ENCODE measurements at regions not wholly inside any gene's neighbourhood (a gene's known extent, or its start where the extent isn't known, plus 50 kb on each side); places are given as distances from the start of the nearest gene placed in this dataset.

DNA sequence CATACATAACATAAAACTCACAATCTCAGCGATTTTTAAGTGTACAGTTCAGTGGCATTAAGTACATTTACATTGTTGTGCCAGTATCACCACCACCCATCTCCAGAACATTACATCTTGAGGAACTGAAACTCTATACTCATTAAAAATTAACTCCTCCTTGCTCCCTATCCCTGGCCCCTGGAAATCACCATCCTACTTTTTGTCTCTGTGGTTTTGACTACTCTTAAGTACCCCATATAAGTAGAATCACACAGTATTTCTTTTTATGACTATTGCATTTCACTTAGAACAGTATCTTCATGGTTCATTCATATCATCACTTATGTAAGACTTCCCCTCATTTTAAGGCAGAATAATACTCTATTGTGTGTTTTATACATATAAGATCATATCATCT lies 1108.1 kb downstream of the GRIK2 start:
- Mint-ChIP-seq H3K27ac (no peak overlapping the region), H3K27me3 (no peaks in the 10 kb centered on the region), H3K4me1 (no peaks in the 10 kb centered on the region), H3K36me3 (ENCODE audit: low read depth) (no peaks in the 10 kb centered on the region), H3K9me3 (no peaks in the 10 kb centered on the region), H3K4me3 (no peak overlapping the region)
- DNase-seq = no peak
- intact Hi-C loops (cut with micrococcal nuclease) = no loop called here

DNA sequence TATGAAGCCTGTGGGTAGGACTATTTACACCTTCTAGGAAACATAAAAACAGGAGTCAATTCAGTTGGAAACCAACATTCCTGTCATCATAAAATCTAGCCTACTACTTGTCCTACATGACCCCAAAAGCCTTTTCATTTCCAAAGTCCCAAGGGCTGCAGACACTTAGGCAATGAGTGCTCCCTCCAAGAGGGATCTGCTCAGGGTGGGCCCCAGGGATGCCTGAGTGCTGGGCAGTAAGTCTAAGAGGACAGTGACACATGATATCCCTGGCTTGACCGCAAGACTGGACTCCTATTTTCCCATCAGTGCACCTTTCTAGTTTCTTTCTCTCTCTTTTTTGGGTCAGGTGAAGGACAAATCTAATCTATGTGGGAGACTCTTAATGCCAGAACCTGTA lies 1101.3 kb downstream of the GRIK2 start:
- Mint-ChIP-seq H3K27ac (no peak overlapping the region), H3K4me1 (no peaks in the 10 kb centered on the region), H3K27me3 (no peaks in the 10 kb centered on the region), H3K9me3 (no peaks in the 10 kb centered on the region), H3K36me3 (ENCODE audit: low read depth) (no peaks in the 10 kb centered on the region), H3K4me3 (no peak overlapping the region)
- intact Hi-C loops (cut with micrococcal nuclease) = no loop called here
- no peak for DNase-seq

DNA sequence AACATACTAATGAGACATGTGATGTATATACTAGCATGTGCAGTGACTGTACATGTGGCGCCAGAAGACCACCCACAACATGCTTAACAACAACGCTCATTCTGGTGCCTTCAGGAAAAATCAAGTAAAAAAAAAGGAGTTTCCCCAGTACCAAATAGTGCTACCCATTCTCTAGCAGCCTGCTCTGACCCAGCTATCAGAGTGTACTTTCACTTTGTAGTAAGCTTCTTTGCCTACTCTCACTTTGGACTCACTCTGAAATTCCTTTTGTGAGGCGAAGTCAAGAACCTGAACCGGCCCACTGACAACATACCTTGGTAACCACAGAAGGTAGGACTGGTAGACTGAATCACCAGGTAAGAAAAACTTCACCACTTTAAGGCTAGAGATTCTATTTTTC lies 1100.0 kb downstream of the GRIK2 start:
- intact Hi-C loops (cut with micrococcal nuclease) = no loop called here
- Mint-ChIP-seq H3K27ac (no peak overlapping the region), H3K4me1 (no peaks in the 10 kb centered on the region), H3K9me3 (no peaks in the 10 kb centered on the region), H3K4me3 (no peak overlapping the region), H3K27me3 (no peaks in the 10 kb centered on the region), H3K36me3 (ENCODE audit: low read depth) (no peaks in the 10 kb centered on the region)
- DNase-seq = no peak

DNA sequence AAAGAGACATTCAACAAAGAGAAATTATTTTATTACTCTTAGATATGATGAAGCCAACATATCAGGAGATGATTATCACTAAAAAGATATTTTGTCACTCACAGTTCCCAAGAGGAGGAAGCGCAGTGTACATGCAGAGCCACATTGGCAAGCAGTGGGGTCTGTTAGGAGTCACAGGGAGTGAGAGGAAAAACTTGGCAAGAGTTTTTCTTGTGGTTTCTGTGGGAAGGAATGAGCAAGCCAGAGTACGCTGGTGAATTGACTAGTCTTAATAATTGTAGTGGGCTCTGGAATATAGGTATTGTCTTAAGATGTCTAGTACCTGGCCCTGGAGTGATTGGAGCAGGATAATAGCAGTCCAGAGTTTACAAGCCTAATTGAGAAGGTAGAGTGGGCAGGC lies 1095.2 kb downstream of the GRIK2 start:
- no peak for DNase-seq
- no peaks in the 10 kb centered on the region for H3K9me3 Mint-ChIP-seq
- no peaks in the 10 kb centered on the region for H3K4me1 Mint-ChIP-seq
- H3K27ac Mint-ChIP-seq = no peak overlapping the region
- no peaks in the 10 kb centered on the region for H3K27me3 Mint-ChIP-seq
- intact Hi-C loops (cut with micrococcal nuclease) = no loop called here
- no peak overlapping the region for H3K4me3 Mint-ChIP-seq
- H3K36me3 Mint-ChIP-seq (ENCODE audit: low read depth) = no peaks in the 10 kb centered on the region

DNA sequence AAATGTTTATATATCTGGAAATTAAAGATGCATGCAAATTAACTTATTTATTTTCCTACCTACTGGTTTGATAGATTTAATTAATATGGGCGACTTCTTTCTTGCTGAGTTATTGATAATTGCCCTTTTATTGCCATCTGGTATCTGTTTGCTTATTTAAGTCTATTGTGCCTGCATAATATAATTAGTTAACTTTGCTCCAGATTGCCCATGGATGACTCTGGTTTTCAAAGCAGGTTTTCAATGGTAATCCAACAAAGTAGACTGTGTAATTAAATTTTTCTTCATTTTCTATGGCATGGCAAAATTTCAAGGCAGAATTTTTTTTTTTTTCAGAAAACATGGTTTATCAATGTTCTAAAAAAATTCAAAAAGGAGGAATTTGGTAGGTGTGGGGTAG lies 1092.0 kb downstream of the GRIK2 start:
- no peaks in the 10 kb centered on the region for H3K36me3 Mint-ChIP-seq (ENCODE audit: low read depth)

DNA sequence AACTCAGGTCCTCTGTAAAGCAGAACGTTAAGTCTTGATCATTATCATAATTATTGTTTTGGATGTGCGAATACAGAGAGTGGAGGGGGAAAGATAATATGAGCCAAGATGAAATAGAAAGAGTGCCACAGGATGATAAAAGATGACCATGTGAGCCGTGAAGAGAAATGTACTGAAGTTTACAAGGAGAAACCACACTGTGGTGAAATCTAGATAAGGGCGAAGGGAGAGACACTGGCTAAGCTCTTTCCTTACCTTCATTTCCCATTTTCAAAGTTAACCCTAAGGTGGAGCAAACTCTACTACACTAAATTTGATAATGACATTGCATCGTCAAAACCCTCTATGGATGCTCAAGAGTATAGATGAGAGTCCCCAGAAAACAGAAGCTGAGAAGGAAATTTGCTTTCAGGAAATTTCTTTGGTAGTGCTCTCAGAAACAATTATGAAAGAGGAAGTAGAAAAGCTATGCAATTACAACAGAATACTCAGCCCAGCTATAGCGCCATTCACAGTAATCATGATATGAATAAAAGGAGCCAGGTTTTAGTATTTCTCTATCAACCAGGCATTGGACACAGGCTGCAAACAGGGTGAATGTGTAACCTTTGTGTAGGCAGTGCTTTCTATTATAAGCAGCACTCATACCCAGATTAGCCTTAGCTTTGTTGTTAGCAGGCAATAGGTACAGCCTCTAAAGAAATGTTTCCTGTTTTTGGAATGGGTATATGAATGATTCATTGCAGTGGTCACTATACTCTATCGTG lies 1080.7 kb downstream of the GRIK2 start:
- H3K27me3 Mint-ChIP-seq = no peaks in the 10 kb centered on the region
- peaks cover 3% of the 10 kb centered on the region for H3K9me3 Mint-ChIP-seq
- no peak overlapping the region for H3K27ac Mint-ChIP-seq
- no peaks in the 10 kb centered on the region for H3K36me3 Mint-ChIP-seq (ENCODE audit: low read depth)
- no peak overlapping the region for H3K4me3 Mint-ChIP-seq
- no peaks in the 10 kb centered on the region for H3K4me1 Mint-ChIP-seq
- intact Hi-C loops (cut with micrococcal nuclease) = no loop called here
- no peak for DNase-seq

More for the DNA sequence above, 1092.0 kb downstream of the GRIK2 start:
- no peaks in the 10 kb centered on the region for H3K9me3 Mint-ChIP-seq
- DNase-seq = no peak
- no peak overlapping the region for H3K4me3 Mint-ChIP-seq
- H3K27me3 Mint-ChIP-seq = no peaks in the 10 kb centered on the region
- intact Hi-C loops (cut with micrococcal nuclease) = no loop called here
- H3K27ac Mint-ChIP-seq = no peak overlapping the region
- H3K4me1 Mint-ChIP-seq = no peaks in the 10 kb centered on the region

DNA sequence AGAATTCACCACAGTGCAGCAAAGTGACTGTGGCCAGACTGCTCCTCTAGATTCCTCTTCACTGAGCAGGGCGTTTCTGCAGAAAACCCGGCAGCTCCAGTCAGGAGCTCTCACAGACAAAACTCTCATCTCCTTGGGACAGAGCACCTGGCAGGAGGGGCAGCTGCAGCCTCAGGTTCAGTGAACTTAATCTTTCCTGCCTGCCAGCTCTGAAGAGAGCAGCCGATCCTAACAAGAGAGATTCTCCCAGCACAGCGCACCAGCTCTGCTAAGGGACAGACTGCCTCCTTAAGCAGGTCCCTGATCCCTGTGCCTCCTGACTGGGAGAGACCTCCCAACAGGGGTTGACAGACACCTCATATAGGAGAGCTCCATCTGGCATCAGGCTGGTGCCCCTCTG lies 1065.5 kb downstream of the GRIK2 start:
- H3K36me3 Mint-ChIP-seq (ENCODE audit: low read depth) = no peaks in the 10 kb centered on the region
- no peak for DNase-seq
- intact Hi-C loops (cut with micrococcal nuclease) = no loop called here
- H3K27ac Mint-ChIP-seq = no peak overlapping the region
- no peaks in the 10 kb centered on the region for H3K9me3 Mint-ChIP-seq
- no peaks in the 10 kb centered on the region for H3K4me1 Mint-ChIP-seq
- H3K4me3 Mint-ChIP-seq = no peak overlapping the region
- H3K27me3 Mint-ChIP-seq = no peaks in the 10 kb centered on the region

DNA sequence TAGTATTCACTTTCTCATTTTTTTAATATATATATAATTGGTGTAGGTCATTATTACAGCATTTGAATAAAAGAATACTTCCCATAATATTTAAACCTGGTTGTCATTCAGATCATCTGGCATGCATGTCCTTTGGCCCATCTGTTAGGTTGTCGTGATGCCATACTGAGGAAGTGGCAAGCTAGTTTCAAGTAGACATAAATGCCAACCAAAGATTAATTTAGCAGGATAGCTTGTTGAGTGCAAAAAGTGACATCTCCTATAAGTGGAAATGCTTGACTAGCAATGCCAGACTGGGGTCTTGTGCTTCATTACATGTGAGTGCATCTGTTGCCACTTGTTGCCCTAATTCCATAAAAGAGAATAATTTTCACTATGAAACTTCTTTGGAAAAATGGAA lies 1044.7 kb downstream of the GRIK2 start:
- H3K27ac Mint-ChIP-seq = no peak overlapping the region
- no peaks in the 10 kb centered on the region for H3K36me3 Mint-ChIP-seq (ENCODE audit: low read depth)
- intact Hi-C loops (cut with micrococcal nuclease) = no loop called here
- peaks cover 3% of the 10 kb centered on the region for H3K9me3 Mint-ChIP-seq
- H3K4me3 Mint-ChIP-seq = no peak overlapping the region
- no peaks in the 10 kb centered on the region for H3K27me3 Mint-ChIP-seq
- no peaks in the 10 kb centered on the region for H3K4me1 Mint-ChIP-seq
- DNase-seq = no peak

DNA sequence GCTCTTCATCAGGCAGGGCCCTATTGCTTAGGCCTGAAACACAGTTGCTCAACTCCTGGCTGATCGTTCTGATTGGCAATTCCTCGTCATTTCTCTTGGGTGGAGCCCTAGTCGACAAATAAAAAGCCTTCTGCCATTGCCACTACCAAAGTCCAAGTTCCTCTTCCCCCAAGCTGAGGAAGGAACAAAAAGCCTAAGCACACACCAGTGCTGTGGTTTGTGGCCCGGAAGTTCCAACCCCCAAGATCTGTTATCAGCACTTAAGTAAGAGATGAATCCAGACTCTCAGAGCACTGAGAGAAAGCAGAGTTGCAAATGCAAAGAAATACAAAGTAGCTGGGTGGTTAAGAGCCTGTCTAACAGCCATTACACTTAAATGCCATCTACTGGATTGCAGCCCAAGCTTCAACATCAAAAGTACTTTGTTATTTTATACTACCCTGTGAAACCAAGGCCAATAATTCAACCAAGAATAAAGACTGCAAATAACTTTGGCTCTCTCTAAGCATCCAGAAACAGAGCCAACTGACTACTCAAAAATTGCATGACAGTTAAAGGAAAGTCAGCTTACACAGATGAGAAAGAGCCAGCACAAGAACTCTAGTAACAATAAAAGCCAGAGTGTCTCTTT lies 1024.0 kb downstream of the GRIK2 start:
- Mint-ChIP-seq H3K27me3 (no peaks in the 10 kb centered on the region), H3K27ac (no peak overlapping the region), H3K36me3 (ENCODE audit: low read depth) (no peaks in the 10 kb centered on the region), H3K4me3 (no peak overlapping the region), H3K9me3 (peaks cover 10% of the 10 kb centered on the region), H3K4me1 (no peaks in the 10 kb centered on the region)
- intact Hi-C loops (cut with micrococcal nuclease) = no loop called here
- peak; percentile 55 for DNase-seq

DNA sequence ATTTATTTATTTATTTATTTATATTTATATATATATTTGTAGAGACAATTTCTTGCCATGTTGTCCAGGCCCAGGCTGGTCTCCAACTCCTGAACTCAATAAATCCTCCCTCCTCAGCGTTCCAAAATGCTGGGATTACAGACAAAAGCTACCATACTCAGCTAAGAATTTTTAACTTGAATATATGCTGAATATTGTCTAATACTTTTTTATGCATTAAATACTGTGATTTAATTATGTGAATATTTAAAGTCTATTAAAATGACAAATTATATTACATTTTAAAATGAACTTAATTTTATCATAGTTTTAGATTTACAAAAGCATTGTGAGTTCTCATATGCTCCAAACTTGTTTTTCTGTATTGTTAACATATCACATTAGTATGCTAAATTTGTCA lies 1022.4 kb downstream of the GRIK2 start:
- Mint-ChIP-seq H3K9me3 (peaks cover 3% of the 10 kb centered on the region), H3K36me3 (ENCODE audit: low read depth) (no peaks in the 10 kb centered on the region), H3K27me3 (no peaks in the 10 kb centered on the region), H3K4me3 (no peak overlapping the region), H3K27ac (no peak overlapping the region), H3K4me1 (no peaks in the 10 kb centered on the region)
- intact Hi-C loops (cut with micrococcal nuclease) = no loop called here
- DNase-seq = no peak

DNA sequence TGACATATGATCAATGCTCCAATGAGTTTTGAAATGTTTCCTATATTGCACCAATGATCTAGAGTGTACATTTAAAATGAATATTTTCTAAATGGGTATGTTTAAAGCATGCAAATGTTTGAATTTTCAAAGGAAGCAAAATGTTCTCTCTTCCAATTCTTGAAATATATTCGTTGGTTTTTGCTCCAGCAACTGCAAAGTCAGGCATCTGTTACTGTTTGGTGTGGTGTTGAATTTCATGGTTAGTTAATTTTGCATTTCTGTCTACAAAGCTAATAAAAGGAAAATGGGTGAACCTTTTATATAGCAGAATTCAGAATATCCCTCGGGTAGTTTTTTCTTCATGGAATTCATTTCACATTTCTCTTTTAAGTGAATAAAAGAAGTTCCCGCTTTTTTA lies 1018.3 kb downstream of the GRIK2 start:
- no peak for DNase-seq
- H3K27me3 Mint-ChIP-seq = no peaks in the 10 kb centered on the region
- H3K36me3 Mint-ChIP-seq (ENCODE audit: low read depth) = no peaks in the 10 kb centered on the region
- H3K27ac Mint-ChIP-seq = no peak overlapping the region
- intact Hi-C loops (cut with micrococcal nuclease) = no loop called here
- H3K4me3 Mint-ChIP-seq = no peak overlapping the region
- no peaks in the 10 kb centered on the region for H3K4me1 Mint-ChIP-seq
- no peaks in the 10 kb centered on the region for H3K9me3 Mint-ChIP-seq

DNA sequence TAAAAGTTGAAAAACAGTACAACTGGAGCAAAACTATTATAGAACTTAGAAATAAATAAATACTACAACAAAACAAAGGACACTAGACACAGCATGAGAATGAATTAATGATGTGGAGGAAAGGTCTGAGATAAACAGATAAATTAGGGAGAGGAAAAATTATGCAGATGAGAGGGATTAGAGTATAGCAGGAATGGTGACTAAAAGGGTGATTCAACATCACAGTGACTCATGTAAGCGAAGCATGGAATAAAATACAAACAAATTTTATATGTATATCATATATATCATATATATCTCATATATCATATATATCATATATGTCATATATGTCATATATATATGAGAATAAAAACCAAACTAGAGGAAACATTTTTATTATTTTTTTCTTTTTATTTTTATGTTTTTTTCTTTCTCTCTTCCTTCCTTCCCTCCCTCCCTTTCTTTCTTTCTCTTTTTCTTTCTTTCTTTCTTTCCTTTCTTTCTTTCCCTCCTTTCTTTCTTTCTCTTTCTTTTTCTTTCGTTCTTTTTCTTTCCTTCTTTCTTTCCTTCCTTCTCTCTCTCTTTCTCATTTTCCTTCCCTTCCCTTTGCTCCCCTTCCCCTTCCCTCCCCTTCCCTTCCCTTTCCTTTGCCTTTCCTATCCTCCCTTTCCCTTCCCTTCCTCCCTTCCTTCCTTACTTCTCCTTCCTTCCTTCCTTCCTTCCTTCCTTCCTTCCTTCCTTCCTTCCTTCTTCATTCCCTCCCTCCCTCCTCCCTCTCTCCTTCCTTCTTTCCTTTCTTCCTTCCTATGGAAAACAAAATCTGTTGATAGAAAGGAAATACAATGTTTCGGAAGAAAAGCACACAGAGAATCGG lies 1014.6 kb downstream of the GRIK2 start:
- Mint-ChIP-seq H3K27me3 (no peaks in the 10 kb centered on the region), H3K27ac (no peak overlapping the region), H3K4me3 (no peak overlapping the region), H3K4me1 (no peaks in the 10 kb centered on the region), H3K36me3 (ENCODE audit: low read depth) (no peaks in the 10 kb centered on the region), H3K9me3 (no peaks in the 10 kb centered on the region)
- intact Hi-C loops (cut with micrococcal nuclease) = no loop called here
- no peak for DNase-seq

DNA sequence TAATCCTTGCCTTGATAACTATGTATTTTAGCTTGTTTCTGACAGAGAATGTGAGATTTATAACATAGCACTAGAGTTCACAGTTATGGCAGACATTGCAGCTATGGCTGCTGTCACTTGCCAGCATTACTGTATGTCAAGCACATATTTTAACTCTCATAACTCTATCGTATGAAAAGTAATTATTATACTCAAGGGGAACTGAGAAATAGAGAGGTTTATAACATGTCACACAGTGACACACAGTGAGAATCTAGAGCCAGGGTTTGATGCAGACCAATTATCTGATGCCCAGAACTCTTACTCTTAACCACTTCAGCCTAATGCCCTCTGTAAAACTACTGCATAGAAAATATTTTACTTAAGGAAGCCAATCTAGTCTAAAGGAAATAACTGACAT lies 1012.4 kb downstream of the GRIK2 start:
- DNase-seq = no peak
- no peak overlapping the region for H3K27ac Mint-ChIP-seq
- H3K4me1 Mint-ChIP-seq = no peaks in the 10 kb centered on the region
- no peak overlapping the region for H3K4me3 Mint-ChIP-seq
- no peaks in the 10 kb centered on the region for H3K9me3 Mint-ChIP-seq
- no peaks in the 10 kb centered on the region for H3K36me3 Mint-ChIP-seq (ENCODE audit: low read depth)
- H3K27me3 Mint-ChIP-seq = no peaks in the 10 kb centered on the region
- intact Hi-C loops (cut with micrococcal nuclease) = no loop called here

DNA sequence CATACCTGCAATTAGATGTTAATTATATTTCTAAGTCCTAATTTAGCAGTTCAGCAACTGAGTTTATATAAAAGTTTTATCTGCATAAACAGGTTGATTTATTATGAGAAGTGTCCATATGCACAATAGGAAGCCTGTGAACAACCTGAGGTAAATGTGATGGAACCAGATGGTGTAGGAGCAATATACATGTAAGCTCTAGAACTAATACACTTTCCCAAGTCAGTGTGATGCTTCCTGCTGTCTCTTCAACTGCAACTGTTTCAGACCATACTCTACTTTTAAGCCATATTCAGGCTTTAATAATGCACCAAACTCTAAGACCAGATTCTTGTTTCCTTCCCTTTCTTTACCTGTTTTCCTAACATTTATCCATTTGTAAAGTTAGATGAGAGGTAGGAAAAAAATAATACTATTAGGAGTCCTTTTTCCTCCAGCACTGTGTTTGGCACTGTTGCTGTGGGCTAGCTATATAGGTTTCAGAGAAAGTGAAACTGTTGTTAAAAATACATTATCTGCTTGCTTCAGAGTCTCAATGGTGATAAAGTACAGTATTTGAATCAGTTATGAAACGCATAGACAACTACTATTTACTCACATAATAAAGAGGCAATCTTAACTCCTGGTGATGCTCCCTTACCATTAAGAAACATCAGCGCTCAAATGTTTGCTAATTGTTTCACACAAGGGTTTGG lies 1009.3 kb downstream of the GRIK2 start:
- intact Hi-C loops (cut with micrococcal nuclease) = no loop called here
- DNase-seq = no peak
- Mint-ChIP-seq H3K9me3 (no peaks in the 10 kb centered on the region), H3K27me3 (no peaks in the 10 kb centered on the region), H3K36me3 (ENCODE audit: low read depth) (no peaks in the 10 kb centered on the region), H3K27ac (no peak overlapping the region), H3K4me1 (no peaks in the 10 kb centered on the region), H3K4me3 (no peak overlapping the region)
